SK-N-MC (cell line): ENCODE measurements at regions not wholly inside any gene's neighbourhood (a gene's known extent, or its start where the extent isn't known, plus 50 kb on each side); places are given as distances from the start of the nearest gene placed in this dataset.

ENCODE experiments used
- EZH2 ChIP-seq: fragments of 200-600 bp; sonication (generic); IDR thresholded peaks from one replicate; pipeline ENCODE4 v1.6.1; 2017; ENCODE audit warnings: antibody characterized with exemption
- FOXP2 ChIP-seq: optimal IDR thresholded peaks from 2 replicates; pipeline ENCODE3; 2011; ENCODE audit warnings: mild to moderate bottlenecking, moderate library complexity; ENCODE audit not compliant: insufficient read depth; ENCODE audit errors: extremely low read length, control extremely low read depth
- POLR2AphosphoS5 ChIP-seq: IDR thresholded peaks from 2 replicates; pipeline ENCODE4 v1.6.1; 2012; ENCODE audit warnings: mild to moderate bottlenecking, low read depth, low read length, borderline replicate concordance

- no peak for TF ChIP-seq EZH2
- no peak for TF ChIP-seq POLR2AphosphoS5
- TF ChIP-seq FOXP2 = no peak
Measured at GRCh38 chr3:154819491-154819890, 260.6 kb upstream of the MME start.
